HuH-7 (cell line): ENCODE measurements at regions not wholly inside any gene's neighbourhood (a gene's known extent, or its start where the extent isn't known, plus 50 kb on each side); places are given as distances from the start of the nearest gene placed in this dataset.
"Not testable (repeated sequence)": the region's sequence is repeated elsewhere in the genome, so short reads cannot be mapped to it uniquely, and the experiment has no call there.

Experiments used
- DNase-seq: peaks from one replicate; pipeline ENCODE4 v3.0.0; 2011; ENCODE audit warnings: low spot score

GRCh38 chr4:75422998-75423397 lies 91.2 kb downstream of the RCHY1 start:
- no peak for DNase-seq

- no peak for DNase-seq
Measured at GRCh38 chr4:75412746-75413145, 101.5 kb downstream of the RCHY1 start.

- DNase-seq, result no peak
Measured at GRCh38 chr4:75398501-75398900, 115.7 kb downstream of the RCHY1 start.

- no peak for DNase-seq
Measured at GRCh38 chr4:75391489-75392166, 122.6 kb downstream of the RCHY1 start.

- not testable (repeated sequence) for DNase-seq
Measured at GRCh38 chr4:75386426-75386825, 127.8 kb downstream of the RCHY1 start.

- DNase-seq, result no peak
Measured at GRCh38 chr4:75385106-75385505, 129.1 kb downstream of the RCHY1 start.

- no peak for DNase-seq
Measured at GRCh38 chr4:75376543-75376942, 137.7 kb downstream of the RCHY1 start.

- no peak for DNase-seq
Measured at GRCh38 chr4:75371915-75372314, 142.3 kb downstream of the RCHY1 start.

GRCh38 chr4:75370576-75370975 lies 143.6 kb downstream of the RCHY1 start:
- no peak for DNase-seq

- DNase-seq, result no peak
Measured at GRCh38 chr4:75345423-75345822, 168.8 kb downstream of the RCHY1 start.

- DNase-seq, result no peak
Measured at GRCh38 chr4:75344915-75345314, 169.3 kb downstream of the RCHY1 start.

GRCh38 chr4:75343333-75343732 lies 170.9 kb downstream of the RCHY1 start:
- no peak for DNase-seq

GRCh38 chr4:75340561-75340960 lies 173.6 kb downstream of the RCHY1 start:
- no peak for DNase-seq

GRCh38 chr4:75338352-75338880 lies 175.8 kb downstream of the RCHY1 start:
- no peak for DNase-seq

GRCh38 chr4:75327804-75328512 lies 186.2 kb downstream of the RCHY1 start:
- DNase-seq, result no peak

GRCh38 chr4:75325318-75325979 lies 188.8 kb downstream of the RCHY1 start:
- DNase-seq, result no peak

- no peak for DNase-seq
Measured at GRCh38 chr4:75321484-75321883, 192.7 kb downstream of the RCHY1 start.

GRCh38 chr4:75317641-75318040 lies 196.6 kb downstream of the RCHY1 start:
- DNase-seq, result not testable (repeated sequence)

- no peak for DNase-seq
Measured at GRCh38 chr4:75308049-75308448, 206.2 kb downstream of the RCHY1 start.

GRCh38 chr4:75306506-75306905 lies 207.7 kb downstream of the RCHY1 start:
- DNase-seq, result no peak

GRCh38 chr4:75302648-75303047 lies 211.6 kb downstream of the RCHY1 start:
- DNase-seq, result no peak

GRCh38 chr4:75289914-75290582 lies 224.2 kb downstream of the RCHY1 start:
- DNase-seq, result peak; percentile 12
